ENCODE measurements at regions not wholly inside any gene's neighbourhood (a gene's known extent, or its start where the extent isn't known, plus 50 kb on each side); places are given as distances from the start of the nearest gene placed in this dataset.

GRCh38 chr13:78256484-78256883, 337.9 kb upstream of the EDNRB start:
- Histone ChIP-seq H3K27ac (no peak overlapping the region), H3K36me3 (no peaks in the 10 kb centered on the region), H3K27me3 (no peaks in the 10 kb centered on the region), H3K4me1 (no peaks in the 10 kb centered on the region), H3K4me3 (no peak overlapping the region), H3K9me3 (peaks cover 0 to 6% (median 0%) of the 10 kb centered on the region in 3 donors)
- ATAC-seq: no peak
- WGBS, 2 donors (ENCODE audit: low coverage in 1 of 2): 67 to 91% methylated on average over 1 of the region's 1 CpG
- TF ChIP-seq EP300 (IDR thresholded peaks at IDR 0.05): no peak
- no peak for TF ChIP-seq CTCF (IDR thresholded peaks at IDR 0.05)
- TF ChIP-seq POLR2A (IDR thresholded peaks at IDR 0.05): no peak
- no peak for TF ChIP-seq POLR2AphosphoS5 (IDR thresholded peaks at IDR 0.05)

- no peak for ATAC-seq
- Histone ChIP-seq H3K36me3 (no peaks in the 10 kb centered on the region), H3K27me3 (no peaks in the 10 kb centered on the region), H3K9me3 (no peaks in the 10 kb centered on the region), H3K4me3 (no peak overlapping the region), H3K27ac (no peak overlapping the region), H3K4me1 (no peaks in the 10 kb centered on the region)
- TF ChIP-seq CTCF (IDR thresholded peaks at IDR 0.05) (no peak), POLR2A (IDR thresholded peaks at IDR 0.05) (no peak), POLR2AphosphoS5 (IDR thresholded peaks at IDR 0.05) (no peak), EP300 (IDR thresholded peaks at IDR 0.05) (no peak)
- WGBS, 2 donors (ENCODE audit: low coverage in 1 of 2): 81 to 87% methylated on average over 3 of the region's 3 CpGs
Measured at GRCh38 chr13:78254113-78254512, 335.5 kb upstream of the EDNRB start.

- no peak for ATAC-seq
- Histone ChIP-seq H3K36me3 (no peaks in the 10 kb centered on the region), H3K4me3 (no peak overlapping the region), H3K4me1 (no peaks in the 10 kb centered on the region), H3K27me3 (no peaks in the 10 kb centered on the region), H3K9me3 (no peaks in the 10 kb centered on the region), H3K27ac (no peak overlapping the region)
- TF ChIP-seq POLR2AphosphoS5 (IDR thresholded peaks at IDR 0.05): no peak
- TF ChIP-seq POLR2A (IDR thresholded peaks at IDR 0.05): no peak
- TF ChIP-seq CTCF (IDR thresholded peaks at IDR 0.05): no peak
- TF ChIP-seq EP300 (IDR thresholded peaks at IDR 0.05): no peak
Measured at GRCh38 chr13:78247362-78247761, 328.7 kb upstream of the EDNRB start.

- H3K9me3 ChIP-seq: no peaks in the 10 kb centered on the region
- TF ChIP-seq EP300 (IDR thresholded peaks at IDR 0.05) (no peak), POLR2AphosphoS5 (IDR thresholded peaks at IDR 0.05) (no peak), CTCF (IDR thresholded peaks at IDR 0.05) (peak in 1 of 4 experiments; percentile 21), POLR2A (IDR thresholded peaks at IDR 0.05) (no peak)
- H3K27ac ChIP-seq: no peak overlapping the region
- ATAC-seq: no peak
- no peaks in the 10 kb centered on the region for H3K27me3 ChIP-seq
- no peaks in the 10 kb centered on the region for H3K36me3 ChIP-seq
- H3K4me3 ChIP-seq: no peak overlapping the region
- WGBS, 2 donors (ENCODE audit: low coverage in 1 of 2): 2 to 5% methylated on average over 4 of the region's 4 CpGs
- no peaks in the 10 kb centered on the region for H3K4me1 ChIP-seq
Measured at GRCh38 chr13:78241278-78241919, 322.8 kb upstream of the EDNRB start.

GRCh38 chr13:78239714-78240113, 321.1 kb upstream of the EDNRB start:
- no peak for TF ChIP-seq POLR2AphosphoS5 (IDR thresholded peaks at IDR 0.05)
- no peak for TF ChIP-seq CTCF (IDR thresholded peaks at IDR 0.05)
- TF ChIP-seq EP300 (IDR thresholded peaks at IDR 0.05): no peak
- TF ChIP-seq POLR2A (IDR thresholded peaks at IDR 0.05): no peak
- WGBS, 2 donors (ENCODE audit: low coverage in 1 of 2): 38% methylated on average over 2 of the region's 2 CpGs; no CpG with 5 or more reads in 1 of the 2 donors
- ATAC-seq: no peak
- Histone ChIP-seq H3K27ac (no peak overlapping the region), H3K4me1 (no peaks in the 10 kb centered on the region), H3K9me3 (no peaks in the 10 kb centered on the region), H3K27me3 (no peaks in the 10 kb centered on the region), H3K4me3 (no peak overlapping the region), H3K36me3 (no peaks in the 10 kb centered on the region)

Measured in gastroesophageal sphincter (tissue), 4 donors.